Heart left ventricle (tissue), 16 donors: ENCODE measurements at regions not wholly inside any gene's neighbourhood (a gene's known extent, or its start where the extent isn't known, plus 50 kb on each side); places are given as distances from the start of the nearest gene placed in this dataset.

Source experiments
- ATAC-seq, 4 donors: fragments of 200-7000 bp; cut with Tn5 transposase; one replicate each; pipeline ENCODE4 v1.9.1; 2020 to 2022; ENCODE audit warnings: moderate library complexity in 4 of 4, mild to moderate bottlenecking in 3 of 4, moderate number of reproducible peaks in 1 of 4
- DNase-seq, 5 donors: peaks; one replicate each; pipeline ENCODE4 v3.0.0-alpha.2; 2020
- H3K27ac ChIP-seq, 12 donors: fragments of 200-600 bp; sonication (generic) in 4 of 12; one replicate each; pipeline versions ENCODE4 v1.5.0 to v1.8.0; 2016 to 2022; ENCODE audit warnings: mild to moderate bottlenecking in 2 of 12
- H3K27me3 ChIP-seq, 9 donors: fragments of 200-600 bp; sonication (generic) in 2 of 9; one replicate each; pipeline versions ENCODE4 v1.5.1 to v1.8.0; 2016 to 2022; ENCODE audit warnings: mild to moderate bottlenecking in 3 of 9
- H3K36me3 ChIP-seq, 9 donors: fragments of 200-600 bp; sonication (generic) in 2 of 9; one replicate each; pipeline versions ENCODE4 v1.5.0 to v1.8.0; 2018 to 2022; ENCODE audit warnings: mild to moderate bottlenecking in 2 of 9
- H3K4me1 ChIP-seq, 12 donors: fragments of 200-600 bp; sonication (generic) in 4 of 12; one replicate each; pipeline versions ENCODE4 v1.5.0 to v1.8.0; 2016 to 2022; ENCODE audit warnings: mild to moderate bottlenecking in 3 of 12
- H3K4me3 ChIP-seq, 12 donors: fragments of 200-600 bp; sonication (generic) in 4 of 12; one replicate each; pipeline versions ENCODE4 v1.5.0 to v1.8.0; 2017 to 2022; ENCODE audit warnings: mild to moderate bottlenecking in 9 of 12, moderate library complexity in 4 of 12
- H3K9me3 ChIP-seq, 12 donors: fragments of 200-600 bp; sonication (generic) in 4 of 12; one replicate each; pipeline versions ENCODE4 v1.5.0 to v1.8.0; 2016 to 2022; ENCODE audit warnings: mild to moderate bottlenecking in 1 of 12
- POLR2A ChIP-seq, 2 donors: fragments of 450-650 bp; IDR thresholded peaks; one replicate each; pipeline ENCODE4 v1.6.1; 2017; ENCODE audit warnings: antibody characterized with exemption in 2 of 2, mild to moderate bottlenecking in 2 of 2, moderate library complexity in 2 of 2
- WGBS, 4 donors: extraction: QIAGEN DNeasy Blood & Tissue Kit in 2 of 4; methylation state at CpG; one replicate each; pipeline versions ENCODE4 v1.1.5 to v1.1.7; 2013 to 2018; 5-methylcytosine and 5-hydroxymethylcytosine counted together
- intact Hi-C, 10 donors: fragments of 100-400 bp; cut with DNase I; formaldehyde crosslinking; loops; one replicate each; pipeline versions ENCODE4 v1.11.1 to v1.14.2; 2022
- TF ChIP-seq, protein P1 (sequence below), 12 donors: fragments of 200-600 bp; sonication (generic) in 4 of 12; IDR thresholded peaks; one replicate each; pipeline versions ENCODE4 v1.5.0 to v1.8.0; 2018 to 2022; ENCODE audit warnings: antibody characterized with exemption in 12 of 12, mild to moderate bottlenecking in 5 of 12
- donor health status: ischemic (EF 13 %, LVEDD 7.1; RV severe dilation, severe dysfunction).
- donor health status: healthy with polysubstance abuse.
- donor health status: DM: no; HTN: yes; CAD: no.
- donor health status: DM: no; HTN: no; CAD: no.
- donor health status: ischemic (EF 25% LVEDD 6.9; RV normal size, moderate dysfunction).
- donor health status: ischemic (EF 25% LVEDD 5.7; RV mildly dilated, moderate dysfunction).
- donor health status: healthy.
- donor health status: DM: yes; HTN: yes; CAD: no.
- donor health status: ischemic (EF 35%, LVEDD 5.7; RV mildly dilated, moderate dysfunction).
- donor health status: nonischemic (EF 11% LVEDD 7.7; RV severe dilation, severe dysfunction).
- donor health status: DM: yes; HTN: yes; CAD: no.
- donor health status: PGD.
- donor health status: ischemic (EF 29% LVEDD 5.4; RV normal size, mild dysfunction).
- donor health status: nonischemic (EF 23%, LVEDD 6.1; RV moderate dilation, normal function).

DNA sequence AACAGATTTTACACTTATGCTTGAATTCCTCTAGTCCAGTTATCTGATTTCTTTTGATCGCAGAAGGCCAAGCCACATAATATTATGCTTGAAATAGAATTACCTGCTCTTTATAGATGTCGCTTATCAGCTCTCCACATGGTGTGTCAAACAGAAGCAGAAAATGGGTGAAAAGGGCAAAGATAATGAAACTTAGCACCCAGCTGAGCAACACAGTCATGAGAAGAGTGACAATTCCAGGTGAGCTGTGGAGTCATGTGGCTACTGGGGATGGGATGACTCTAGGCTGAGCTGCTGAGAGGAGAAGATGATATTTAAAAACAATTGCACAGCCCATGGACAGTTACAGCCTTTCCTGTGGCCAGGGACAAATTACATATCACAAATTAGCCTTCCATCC, 398.7 kb upstream of the PDZRN3 start:
- 85 to 90% (median 87%) methylated on average over 2 of the region's 2 CpGs for WGBS, 4 donors
- Histone ChIP-seq H3K27me3 (no peaks in the 10 kb centered on the region), H3K9me3 (no peaks in the 10 kb centered on the region), H3K36me3 (no peaks in the 10 kb centered on the region), H3K27ac (no peak overlapping the region), H3K4me1 (no peaks in the 10 kb centered on the region), H3K4me3 (no peak overlapping the region)
- DNase-seq (no peak), ATAC-seq (no peak)
- no peak for TF ChIP-seq POLR2A (IDR thresholded peaks at IDR 0.05)
- TF ChIP-seq, protein P1, sequence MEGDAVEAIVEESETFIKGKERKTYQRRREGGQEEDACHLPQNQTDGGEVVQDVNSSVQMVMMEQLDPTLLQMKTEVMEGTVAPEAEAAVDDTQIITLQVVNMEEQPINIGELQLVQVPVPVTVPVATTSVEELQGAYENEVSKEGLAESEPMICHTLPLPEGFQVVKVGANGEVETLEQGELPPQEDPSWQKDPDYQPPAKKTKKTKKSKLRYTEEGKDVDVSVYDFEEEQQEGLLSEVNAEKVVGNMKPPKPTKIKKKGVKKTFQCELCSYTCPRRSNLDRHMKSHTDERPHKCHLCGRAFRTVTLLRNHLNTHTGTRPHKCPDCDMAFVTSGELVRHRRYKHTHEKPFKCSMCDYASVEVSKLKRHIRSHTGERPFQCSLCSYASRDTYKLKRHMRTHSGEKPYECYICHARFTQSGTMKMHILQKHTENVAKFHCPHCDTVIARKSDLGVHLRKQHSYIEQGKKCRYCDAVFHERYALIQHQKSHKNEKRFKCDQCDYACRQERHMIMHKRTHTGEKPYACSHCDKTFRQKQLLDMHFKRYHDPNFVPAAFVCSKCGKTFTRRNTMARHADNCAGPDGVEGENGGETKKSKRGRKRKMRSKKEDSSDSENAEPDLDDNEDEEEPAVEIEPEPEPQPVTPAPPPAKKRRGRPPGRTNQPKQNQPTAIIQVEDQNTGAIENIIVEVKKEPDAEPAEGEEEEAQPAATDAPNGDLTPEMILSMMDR (IDR thresholded peaks at IDR 0.05) = no peak
- intact Hi-C loops = no loop called here

DNA sequence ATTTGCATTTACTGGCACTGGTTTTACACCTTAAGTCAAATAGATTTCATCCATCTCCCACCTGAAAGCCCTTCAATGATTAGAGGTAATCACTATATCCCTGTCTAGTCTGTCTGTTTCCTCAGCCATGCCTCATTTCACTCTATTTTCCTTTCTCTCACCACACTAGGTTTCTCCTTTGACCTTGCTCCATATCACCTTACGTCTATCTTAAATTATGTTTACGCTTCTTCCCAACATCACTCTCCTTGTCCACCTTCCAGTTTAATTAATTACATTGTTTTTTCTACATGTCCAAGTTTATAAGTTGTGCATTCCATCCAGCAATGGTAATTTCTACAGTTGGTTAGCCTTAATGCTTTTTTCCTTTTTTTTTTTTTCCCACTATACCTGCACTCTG, 396.7 kb upstream of the PDZRN3 start:
- Histone ChIP-seq H3K27me3 (no peaks in the 10 kb centered on the region), H3K4me1 (no peaks in the 10 kb centered on the region), H3K4me3 (no peak overlapping the region), H3K36me3 (no peaks in the 10 kb centered on the region), H3K9me3 (no peaks in the 10 kb centered on the region), H3K27ac (no peak overlapping the region)
- 76 to 85% (median 80%) methylated on average over 2 of the region's 2 CpGs for WGBS, 4 donors
- TF ChIP-seq POLR2A (IDR thresholded peaks at IDR 0.05) = no peak
- TF ChIP-seq, protein P1 (IDR thresholded peaks at IDR 0.05) = no peak
- DNase-seq = no peak
- ATAC-seq = no peak
- intact Hi-C loops = no loop called here

DNA sequence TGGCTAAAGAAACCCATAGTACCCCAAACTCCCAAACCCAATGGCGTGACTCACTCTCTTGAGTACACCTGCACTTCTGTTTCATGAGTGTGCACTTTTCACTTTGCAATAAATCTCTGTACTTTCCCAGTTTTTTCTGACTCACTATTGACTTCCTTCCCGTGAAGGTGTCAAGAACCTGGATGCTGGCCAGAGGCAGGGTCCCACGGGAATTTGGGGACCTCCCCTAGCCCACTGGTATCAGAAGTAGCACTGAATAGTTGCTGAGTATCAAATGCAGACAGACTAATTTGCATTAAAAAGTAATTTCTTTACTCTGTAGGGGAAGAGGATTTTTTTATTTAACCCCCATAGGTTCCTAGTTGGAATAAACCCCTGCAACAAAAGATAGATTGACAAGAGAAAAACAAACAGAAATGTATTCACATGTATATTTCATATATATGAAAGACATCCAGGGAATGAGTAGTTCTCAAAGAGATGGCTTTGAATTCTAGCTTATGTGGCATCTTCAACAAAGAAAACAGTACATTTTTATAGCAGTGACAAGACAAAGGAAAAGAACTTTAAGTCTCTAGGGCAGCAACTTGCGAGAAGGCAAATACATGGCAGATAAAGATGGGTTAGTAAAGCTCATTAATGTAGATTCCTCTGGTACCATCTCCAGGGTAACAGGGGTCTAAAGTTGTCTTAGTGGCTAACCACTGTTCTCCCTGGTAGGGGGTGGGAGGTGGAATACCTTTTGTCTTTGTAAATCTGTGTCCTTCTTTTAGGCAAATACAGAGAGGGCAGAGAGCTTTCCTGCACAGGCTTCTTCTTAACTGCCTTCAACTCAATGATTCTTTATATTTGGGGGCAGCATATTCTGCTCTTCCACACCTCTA, 385.5 kb upstream of the PDZRN3 start:
- H3K4me3 ChIP-seq = no peak overlapping the region
- H3K36me3 ChIP-seq = no peaks in the 10 kb centered on the region
- no peaks in the 10 kb centered on the region for H3K4me1 ChIP-seq
- H3K27me3 ChIP-seq = no peaks in the 10 kb centered on the region
- H3K9me3 ChIP-seq = no peaks in the 10 kb centered on the region
- no peak for TF ChIP-seq POLR2A (IDR thresholded peaks at IDR 0.05)
- TF ChIP-seq, protein P1 (IDR thresholded peaks at IDR 0.05) = no peak
- no peak for DNase-seq
- intact Hi-C loops = no loop called here
- 64 to 69% (median 66%) methylated on average over 4 of the region's 4 CpGs for WGBS, 4 donors
- no peak overlapping the region for H3K27ac ChIP-seq
- no peak for ATAC-seq

DNA sequence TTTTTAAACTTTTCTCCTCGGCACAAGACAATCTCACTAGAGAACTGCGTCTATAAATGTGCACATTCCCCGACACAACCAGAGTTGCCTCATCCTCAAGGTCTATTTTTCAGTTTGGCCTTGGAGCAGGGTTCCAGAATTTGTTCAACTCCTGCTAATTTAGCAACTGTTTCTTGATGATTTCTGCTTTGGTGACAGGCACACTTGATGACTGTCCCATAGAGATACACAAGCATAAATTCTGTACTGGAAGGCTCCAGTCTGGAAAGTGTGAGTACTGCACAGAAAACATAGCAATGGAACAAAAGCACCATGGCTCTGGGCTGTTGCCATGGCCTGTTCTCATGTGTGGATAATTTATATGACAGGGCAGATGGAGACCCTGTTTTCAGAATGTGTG, 379.6 kb upstream of the PDZRN3 start:
- intact Hi-C loops = no loop called here
- H3K27ac ChIP-seq = no peak overlapping the region
- H3K36me3 ChIP-seq = no peaks in the 10 kb centered on the region
- no peak overlapping the region for H3K4me3 ChIP-seq
- no peaks in the 10 kb centered on the region for H3K9me3 ChIP-seq
- no peaks in the 10 kb centered on the region for H3K27me3 ChIP-seq
- TF ChIP-seq POLR2A (IDR thresholded peaks at IDR 0.05) = no peak
- TF ChIP-seq, protein P1 (IDR thresholded peaks at IDR 0.05) = no peak
- ATAC-seq = no peak
- H3K4me1 ChIP-seq = no peaks in the 10 kb centered on the region
- 57 to 79% (median 72%) methylated on average over 3 of the region's 3 CpGs for WGBS, 4 donors
- DNase-seq = no peak
